GM21723 (cell line): ENCODE measurements at regions not wholly inside any gene's neighbourhood (a gene's known extent, or its start where the extent isn't known, plus 50 kb on each side); places are given as distances from the start of the nearest gene placed in this dataset.
"Not testable (repeated sequence)": the region's sequence is repeated elsewhere in the genome, so short reads cannot be mapped to it uniquely, and the experiment has no call there.

Experiments used
- ATAC-seq: cut with Tn5 transposase; IDR thresholded peaks from one replicate; pipeline ENCODE4 v1.9.1; 2021; ENCODE audit warnings: mild to moderate bottlenecking, moderate library complexity; ENCODE audit not compliant: unreplicated experiment

GRCh38 chr6:84358581-84358980, 131.1 kb upstream of the CEP162 start:
- no peak for ATAC-seq

GRCh38 chr6:84357631-84358030, 130.2 kb upstream of the CEP162 start:
- no peak for ATAC-seq

DNA sequence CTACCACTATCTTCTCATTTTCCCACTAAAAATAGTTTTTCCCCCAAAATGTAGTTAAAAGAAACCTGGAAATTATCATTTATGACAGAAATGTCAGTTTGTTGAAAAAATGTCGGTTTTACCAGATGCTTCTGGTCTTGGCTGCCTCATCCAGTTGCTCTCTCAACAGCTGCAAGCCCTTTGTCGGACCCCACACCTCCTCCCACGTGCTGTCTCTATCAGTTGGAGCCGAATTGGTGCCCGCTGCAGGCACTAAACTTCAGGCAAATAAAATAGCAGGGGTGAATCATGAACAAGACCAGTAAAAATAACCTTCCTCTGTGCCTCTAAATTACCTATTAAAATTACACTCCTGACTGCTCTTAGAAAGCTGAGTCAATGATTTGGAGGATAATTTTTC, 129.5 kb upstream of the CEP162 start:
- no peak for ATAC-seq

GRCh38 chr6:84353459-84354423, 126.3 kb upstream of the CEP162 start:
- ATAC-seq, result no peak

DNA sequence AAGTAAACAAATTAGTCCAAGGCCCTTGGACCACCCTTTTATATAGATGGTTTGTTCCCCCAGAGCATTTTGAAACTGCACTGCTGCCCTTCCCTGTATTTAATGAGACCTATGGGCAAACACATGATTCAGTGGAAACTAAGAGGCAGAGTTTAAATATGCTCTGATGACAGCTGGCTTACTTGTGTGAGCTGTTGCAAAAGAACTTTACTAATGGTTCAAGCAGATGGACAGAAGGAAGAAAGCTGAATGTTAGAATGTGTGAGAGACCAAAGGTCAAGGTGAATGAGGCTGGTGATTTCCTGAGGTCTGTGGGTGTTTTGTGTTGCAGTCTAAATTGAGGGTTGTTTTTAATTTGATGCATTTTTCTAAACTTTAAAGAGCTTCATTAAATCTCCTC, 123.0 kb upstream of the CEP162 start:
- ATAC-seq, result no peak

- no peak for ATAC-seq
Observed at GRCh38 chr6:84349542-84349941, 122.1 kb upstream of the CEP162 start.

- ATAC-seq, result no peak
Observed at GRCh38 chr6:84348801-84349200, 121.4 kb upstream of the CEP162 start.

DNA sequence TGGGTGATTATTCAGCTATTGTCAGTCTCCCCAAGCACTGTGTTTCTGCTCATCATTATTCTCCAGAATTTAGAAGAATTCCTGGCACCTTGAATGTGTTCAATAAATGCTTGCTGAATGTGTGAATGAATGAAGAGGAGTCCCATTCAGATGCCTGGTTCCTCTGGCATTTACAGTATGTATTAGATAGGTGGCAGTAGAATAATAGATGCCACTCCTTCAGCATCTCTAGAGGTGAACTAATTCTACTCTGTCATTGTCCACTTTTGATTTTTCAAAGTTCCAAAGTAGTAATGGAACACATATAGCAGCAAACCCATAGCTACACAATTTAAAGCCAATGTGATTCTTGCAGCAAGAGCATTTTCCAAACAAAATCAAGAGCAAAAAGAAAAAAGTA, 118.9 kb upstream of the CEP162 start:
- ATAC-seq, result no peak

DNA sequence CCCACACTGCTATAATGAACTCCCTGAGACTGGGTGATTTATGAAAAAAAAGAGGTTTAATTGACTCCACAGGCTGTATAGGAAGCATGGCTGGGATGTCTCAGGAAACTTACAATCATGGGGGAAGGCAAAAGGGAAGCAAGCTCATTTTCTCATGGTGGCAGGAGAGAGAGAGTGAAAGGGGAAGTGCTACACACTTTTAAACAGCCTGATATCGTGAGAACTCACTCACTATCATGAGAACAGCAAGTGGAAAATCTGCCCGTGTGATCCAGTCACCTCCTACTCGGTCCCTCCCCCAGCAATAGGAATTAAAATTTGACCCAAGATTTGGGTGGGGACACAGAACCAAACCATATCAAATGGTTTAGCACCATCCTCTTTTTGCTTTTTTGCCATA, 116.6 kb upstream of the CEP162 start:
- no peak for ATAC-seq

DNA sequence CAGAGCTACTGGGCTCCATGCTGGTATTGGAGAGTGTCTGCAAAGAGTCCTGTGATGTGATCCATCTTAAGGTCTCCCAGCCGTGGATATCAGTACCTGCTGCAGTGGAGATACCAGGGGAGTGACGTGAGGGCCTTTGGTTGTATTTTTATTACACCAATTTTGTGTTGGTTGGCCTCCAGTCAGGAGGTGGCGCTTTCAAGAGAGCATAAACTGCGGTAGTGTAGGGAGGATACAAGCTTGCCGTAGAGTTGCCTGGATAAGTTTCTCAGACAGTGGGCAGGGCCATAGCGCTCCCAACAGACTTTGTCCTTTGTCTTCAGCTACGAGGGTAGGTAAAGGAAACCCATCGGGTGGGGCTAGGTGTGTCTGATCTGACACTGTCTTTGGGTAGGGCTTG, 113.0 kb upstream of the CEP162 start:
- no peak for ATAC-seq

GRCh38 chr6:84333842-84334241, 106.4 kb upstream of the CEP162 start:
- ATAC-seq, result no peak

DNA sequence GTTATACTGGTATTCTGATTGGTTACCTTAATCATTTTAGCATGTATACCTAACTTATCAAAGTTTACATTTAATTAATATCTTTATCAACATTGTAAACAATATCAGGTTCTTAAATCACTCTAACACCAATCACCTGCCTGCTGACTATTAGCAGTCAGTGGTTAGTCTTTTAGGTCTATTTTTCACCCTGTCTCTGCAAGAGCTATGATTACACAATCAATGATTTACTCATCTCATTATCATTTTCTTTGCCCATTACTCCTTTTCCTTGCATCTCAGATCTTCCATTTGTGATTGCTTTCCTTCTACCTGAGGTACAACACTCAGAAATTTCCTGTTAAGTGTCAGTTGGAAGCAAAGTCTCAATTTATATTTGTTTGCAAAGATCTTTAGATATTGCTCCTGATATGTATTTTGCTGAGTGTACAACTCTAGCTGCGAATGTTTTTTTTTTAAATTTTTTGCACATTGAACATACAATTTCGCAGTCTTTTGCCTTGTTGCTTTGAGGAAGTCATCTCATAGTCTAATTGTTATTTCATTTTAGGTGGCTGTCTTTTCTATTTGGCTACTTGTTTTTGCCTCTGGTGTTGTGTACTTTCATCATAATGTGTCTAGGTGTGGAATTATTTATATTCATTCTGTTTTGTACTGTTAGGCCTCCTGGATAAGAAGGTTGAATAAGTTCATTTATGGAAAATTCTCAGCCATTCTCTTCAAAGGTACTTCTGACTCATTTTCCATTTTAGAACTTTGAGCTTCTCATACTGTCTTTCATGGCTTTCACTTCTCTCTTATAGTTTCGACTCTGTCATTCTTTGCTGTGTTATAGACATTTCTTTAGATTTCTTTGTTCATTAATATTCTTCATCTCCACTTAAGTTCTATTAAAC, 104.9 kb upstream of the CEP162 start:
- peak; percentile 99 for ATAC-seq

DNA sequence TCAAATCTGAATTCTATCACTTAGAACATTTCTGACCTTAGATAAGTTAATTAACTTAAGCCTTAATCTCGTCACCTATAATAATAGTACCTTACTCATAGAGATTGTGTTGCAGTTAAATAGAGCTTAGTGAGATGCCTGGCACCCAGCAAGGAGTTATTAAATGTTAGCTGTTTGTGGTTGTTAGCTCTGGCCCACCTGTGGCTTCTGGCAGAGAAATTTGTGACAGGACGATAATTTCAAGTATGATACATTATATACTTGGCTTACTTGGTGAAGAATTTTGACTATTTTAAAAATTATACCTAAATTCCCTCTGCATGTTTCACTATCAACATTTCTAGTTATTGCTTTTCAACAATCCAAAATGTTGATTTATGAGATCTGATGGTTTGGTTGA, 102.9 kb upstream of the CEP162 start:
- no peak for ATAC-seq

DNA sequence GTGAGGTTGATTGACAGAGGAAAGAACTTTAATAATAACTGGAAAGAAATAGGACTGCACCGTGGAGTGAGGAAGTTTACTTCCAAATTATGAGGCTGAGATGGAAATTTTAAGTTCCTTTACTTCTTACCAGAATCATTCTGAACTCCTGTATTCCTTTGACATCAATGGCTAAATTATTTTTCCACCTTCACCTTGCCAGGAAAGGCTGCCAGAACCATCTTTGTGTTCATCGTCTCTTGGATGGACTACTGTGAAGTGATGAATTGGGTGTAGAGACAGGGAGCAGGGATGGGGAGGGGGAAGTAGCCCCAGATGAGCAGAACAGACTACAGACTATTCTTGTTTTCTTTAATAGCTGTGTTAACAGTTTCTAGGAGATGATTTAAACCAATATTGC, 102.1 kb upstream of the CEP162 start:
- ATAC-seq, result no peak

DNA sequence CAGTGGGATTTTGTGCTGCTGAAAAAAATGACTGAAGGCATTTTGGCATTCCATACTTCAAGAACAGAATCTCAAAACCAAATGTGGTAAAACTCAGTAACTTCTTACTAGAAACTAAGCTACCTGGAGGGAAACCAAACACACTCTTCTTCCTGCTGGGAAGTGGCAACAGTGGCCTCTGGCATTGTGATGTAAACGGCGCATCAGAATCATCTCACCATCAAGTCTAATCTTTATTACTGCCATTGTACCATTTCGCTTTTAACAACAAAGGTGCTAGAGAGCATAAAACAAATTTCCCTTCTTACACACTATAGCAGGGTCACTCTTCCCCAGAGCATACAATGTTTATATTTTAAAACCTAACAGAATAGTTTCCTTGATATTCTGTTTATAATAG, 101.6 kb upstream of the CEP162 start:
- no peak for ATAC-seq

GRCh38 chr6:84317463-84317862, 90.0 kb upstream of the CEP162 start:
- ATAC-seq, result no peak

GRCh38 chr6:84314377-84314898, 87.0 kb upstream of the CEP162 start:
- ATAC-seq, result no peak

- ATAC-seq, result no peak
Observed at GRCh38 chr6:84309336-84309735, 81.9 kb upstream of the CEP162 start.

GRCh38 chr6:84304881-84305280, 77.4 kb upstream of the CEP162 start:
- no peak for ATAC-seq

- ATAC-seq, result not testable (repeated sequence)
Observed at GRCh38 chr6:84291033-84291432, 63.6 kb upstream of the CEP162 start.

GRCh38 chr6:84284428-84285049, 57.1 kb upstream of the CEP162 start:
- peak; percentile 83 for ATAC-seq
